Gastrocnemius medialis (tissue), 4 donors: ENCODE measurements at regions not wholly inside any gene's neighbourhood (a gene's known extent, or its start where the extent isn't known, plus 50 kb on each side); places are given as distances from the start of the nearest gene placed in this dataset.
"Not testable (repeated sequence)": the region's sequence is repeated elsewhere in the genome, so short reads cannot be mapped to it uniquely, and the experiment has no call there.

Experiments used
- CTCF ChIP-seq, 5 experiments: fragments of 450-650 bp in 3 of 5; fragments of 200-600 bp in 2 of 5; sonication (generic) in 2 of 5; IDR thresholded peaks in 4 of 5; conservative IDR thresholded peaks in 1 of 5; 1 replicate in 4 of 5; 2 replicates in 1 of 5; pipeline ENCODE4 v1.5.1; 2016 to 2019; ENCODE audit warnings: antibody characterized with exemption in 5 of 5, mild to moderate bottlenecking in 3 of 5, moderate library complexity in 3 of 5
- POLR2A ChIP-seq, 2 donors: fragments of 450-650 bp; IDR thresholded peaks; one replicate each; pipeline ENCODE4 v1.6.1; 2017; ENCODE audit warnings: antibody characterized with exemption in 2 of 2, mild to moderate bottlenecking in 2 of 2, moderate library complexity in 2 of 2

DNA sequence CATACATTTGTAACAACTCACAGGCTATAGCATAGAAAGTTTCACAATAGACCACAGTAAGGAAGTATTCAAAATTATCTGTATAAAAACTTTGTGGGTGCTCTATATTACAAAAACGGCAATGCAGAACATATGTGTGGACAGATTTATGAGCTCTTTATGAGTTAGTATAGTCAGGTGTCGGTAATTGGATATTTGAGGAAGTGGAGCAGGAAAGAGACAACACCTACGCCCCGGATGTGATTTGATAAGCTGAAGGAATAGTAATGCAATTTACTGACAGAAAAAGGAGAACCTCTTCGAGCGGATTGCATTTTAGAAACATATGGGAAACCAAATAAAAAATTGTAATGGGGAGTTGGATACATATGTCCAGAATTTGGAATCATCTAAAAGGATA is 63.2 kb upstream of the HSFY1 start:
- not testable (repeated sequence) for TF ChIP-seq CTCF (IDR thresholded peaks at IDR 0.05 in 4 of 5, conservative IDR thresholded peaks at IDR 0.05 in 1 of 5); POLR2A (IDR thresholded peaks at IDR 0.05)
